C4-2B (cell line): ENCODE measurements at regions not wholly inside any gene's neighbourhood (a gene's known extent, or its start where the extent isn't known, plus 50 kb on each side); places are given as distances from the start of the nearest gene placed in this dataset.

Experiments used
- CTCF ChIP-seq: fragments of 450-650 bp; conservative IDR thresholded peaks from 2 replicates; pipeline ENCODE4 v1.5.1; 2017; ENCODE audit warnings: mild to moderate bottlenecking
- ZFX ChIP-seq: fragments of 450-650 bp; IDR thresholded peaks from 2 replicates; pipeline ENCODE4 v1.6.1; 2017

GRCh38 chr11:91394073-91394726 lies 830.4 kb upstream of the FAT3 start:
- no peak for TF ChIP-seq CTCF
- no peak for TF ChIP-seq ZFX
